Activated naive CD8-positive, alpha-beta T cell treated with anti-CD3 and anti-CD28 coated beads, Interleukin-2, amount 50 U/mL, for 24 hours (primary cell): ENCODE measurements at regions not wholly inside any gene's neighbourhood (a gene's known extent, or its start where the extent isn't known, plus 50 kb on each side); places are given as distances from the start of the nearest gene placed in this dataset.
A peak's percentile ranks its signal among the peaks of the same experiment; 100 is the strongest.
"Not testable (repeated sequence)": the region's sequence is repeated elsewhere in the genome, so short reads cannot be mapped to it uniquely, and the experiment has no call there.

ENCODE experiments used
- ATAC-seq: fragments of 150-1000 bp; cut with Tn5 transposase; one replicate; pipeline ENCODE4 v1.10.0; 2021
- DNase-seq: peaks from one replicate; pipeline ENCODE4 v3.0.0; 2021
- H3K27ac Mint-ChIP-seq: one replicate; pipeline ENCODE4 v1.8.0; 2021; ENCODE audit warnings: mild to moderate bottlenecking, mixed read lengths
- H3K27me3 Mint-ChIP-seq: one replicate; pipeline ENCODE4 v1.8.0; 2021; ENCODE audit warnings: mixed read lengths
- H3K36me3 Mint-ChIP-seq: one replicate; pipeline ENCODE4 v1.8.0; 2021; ENCODE audit warnings: low read depth, mixed read lengths
- H3K4me1 Mint-ChIP-seq: one replicate; pipeline ENCODE4 v1.8.0; 2021; ENCODE audit warnings: mixed read lengths
- H3K4me3 Mint-ChIP-seq: one replicate; pipeline ENCODE4 v1.8.0; 2021; ENCODE audit warnings: mild to moderate bottlenecking, moderate library complexity, mixed read lengths
- H3K9me3 Mint-ChIP-seq: one replicate; pipeline ENCODE4 v1.8.0; 2021; ENCODE audit warnings: mixed read lengths

DNA sequence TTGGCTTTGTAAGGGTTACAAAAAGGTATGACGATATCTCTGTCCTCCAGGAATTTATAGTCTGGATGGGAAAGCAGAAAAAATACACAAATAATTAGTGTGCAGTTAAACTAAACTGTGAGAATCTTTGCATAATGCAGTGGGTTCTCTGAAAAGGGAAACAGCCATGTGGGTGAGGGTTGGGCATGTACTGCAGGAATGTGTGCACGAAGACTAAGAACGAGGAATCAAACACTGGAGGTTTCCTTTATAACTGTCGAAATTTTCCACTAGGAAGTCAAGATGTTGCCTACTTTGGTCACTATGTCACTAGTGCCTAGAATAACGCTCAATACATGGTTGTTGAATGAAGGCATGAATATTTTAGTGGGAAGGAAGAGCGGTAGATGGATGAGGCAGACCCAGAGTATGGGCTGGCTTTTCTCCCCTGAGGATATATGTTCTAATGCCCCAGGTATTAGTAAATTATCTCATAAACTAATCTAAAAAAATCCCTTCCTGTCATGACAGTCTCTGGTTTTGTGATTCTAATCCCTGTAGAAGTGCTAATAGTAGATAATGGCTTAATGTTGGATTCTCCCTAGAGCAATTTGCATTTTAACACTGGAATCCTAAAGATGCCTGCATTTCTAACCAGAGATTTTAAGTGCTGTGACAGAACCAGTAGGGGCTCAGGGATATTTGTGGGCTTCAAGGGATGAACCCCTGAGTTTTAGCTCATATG, 227.3 kb downstream of the NMUR2 start:
- peaks cover 12% of the 10 kb centered on the region for H3K9me3 Mint-ChIP-seq
- peaks cover 4% of the 10 kb centered on the region for H3K27me3 Mint-ChIP-seq
- DNase-seq (no peak), ATAC-seq (no peak)
- no peaks in the 10 kb centered on the region for H3K4me1 Mint-ChIP-seq
- no peak overlapping the region for H3K4me3 Mint-ChIP-seq
- H3K36me3 Mint-ChIP-seq = no peaks in the 10 kb centered on the region
- H3K27ac Mint-ChIP-seq = no peak overlapping the region

GRCh38 chr5:152171888-152172287, 233.2 kb downstream of the NMUR2 start:
- H3K4me1 Mint-ChIP-seq = no peaks in the 10 kb centered on the region
- ATAC-seq (no peak), DNase-seq (no peak)
- no peak overlapping the region for H3K4me3 Mint-ChIP-seq
- H3K36me3 Mint-ChIP-seq = no peaks in the 10 kb centered on the region
- H3K27me3 Mint-ChIP-seq = peaks cover 7% of the 10 kb centered on the region
- H3K27ac Mint-ChIP-seq = no peak overlapping the region
- H3K9me3 Mint-ChIP-seq = peaks cover 5% of the 10 kb centered on the region

- DNase-seq (no peak), ATAC-seq (no peak)
- Mint-ChIP-seq H3K36me3 (no peaks in the 10 kb centered on the region), H3K27ac (no peak overlapping the region), H3K4me3 (no peak overlapping the region), H3K27me3 (peaks cover 3% of the 10 kb centered on the region), H3K9me3 (peaks cover 5% of the 10 kb centered on the region), H3K4me1 (no peaks in the 10 kb centered on the region)
Measured at GRCh38 chr5:152170350-152170749, 234.7 kb downstream of the NMUR2 start.

- no peak for ATAC-seq
- no peaks in the 10 kb centered on the region for H3K36me3 Mint-ChIP-seq
- no peak overlapping the region for H3K4me3 Mint-ChIP-seq
- no peak for DNase-seq
- no peaks in the 10 kb centered on the region for H3K4me1 Mint-ChIP-seq
- no peaks in the 10 kb centered on the region for H3K9me3 Mint-ChIP-seq
- H3K27ac Mint-ChIP-seq = no peak overlapping the region
- no peaks in the 10 kb centered on the region for H3K27me3 Mint-ChIP-seq
Measured at GRCh38 chr5:152164860-152165259, 240.2 kb upstream of the GLRA1 start.

DNA sequence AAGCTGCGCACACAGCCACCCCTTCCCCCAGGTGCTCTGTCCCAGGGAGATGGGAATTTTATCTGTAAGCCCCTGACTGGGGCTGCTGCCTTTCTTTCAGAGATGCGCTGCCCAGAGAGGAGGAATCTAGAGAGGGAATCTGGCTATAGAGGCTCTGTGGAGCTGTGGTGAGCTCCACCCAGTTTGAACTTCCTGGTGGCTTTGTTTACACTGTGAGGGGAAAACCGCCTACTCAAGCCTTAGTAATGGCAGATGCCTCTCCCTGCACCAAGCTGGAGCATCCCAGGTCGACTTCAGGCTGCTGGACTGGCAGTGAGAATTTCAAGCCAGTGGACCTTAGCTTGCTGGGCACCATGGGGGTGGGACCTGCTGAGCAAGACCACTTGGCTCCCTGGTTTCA, 235.2 kb upstream of the GLRA1 start:
- not testable (repeated sequence) for H3K27ac Mint-ChIP-seq

DNA sequence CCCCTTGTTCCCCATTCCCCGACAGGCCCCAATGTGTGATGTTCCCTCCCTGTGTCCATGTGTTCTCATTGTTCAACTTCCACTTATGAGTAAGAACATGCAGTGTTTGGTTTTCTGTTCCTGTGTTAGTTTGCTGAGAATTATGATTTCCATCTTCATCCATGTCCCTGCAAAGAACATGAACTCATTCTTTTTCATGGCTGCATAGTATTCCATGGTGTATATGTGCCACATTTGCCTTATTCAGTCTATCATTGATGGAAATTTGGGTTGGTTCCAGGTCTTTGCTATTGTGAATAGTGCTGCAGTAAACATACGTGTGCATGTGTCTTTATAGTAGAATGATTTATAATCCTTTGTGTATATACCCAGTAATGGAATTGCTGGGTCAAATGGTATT, 229.8 kb upstream of the GLRA1 start:
- not testable (repeated sequence) for H3K4me1 Mint-ChIP-seq, H3K9me3 Mint-ChIP-seq, H3K27ac Mint-ChIP-seq, H3K4me3 Mint-ChIP-seq, H3K27me3 Mint-ChIP-seq, DNase-seq, H3K36me3 Mint-ChIP-seq, ATAC-seq

More for the DNA sequence above, 235.2 kb upstream of the GLRA1 start:
- ATAC-seq, H3K27me3 Mint-ChIP-seq, H3K4me3 Mint-ChIP-seq, H3K4me1 Mint-ChIP-seq, H3K36me3 Mint-ChIP-seq, DNase-seq, H3K9me3 Mint-ChIP-seq: not testable (repeated sequence)

GRCh38 chr5:152151940-152152339, 227.3 kb upstream of the GLRA1 start:
- peak; percentile 61 for ATAC-seq
- Mint-ChIP-seq H3K36me3 (no peaks in the 10 kb centered on the region), H3K4me1 (no peaks in the 10 kb centered on the region), H3K27me3 (no peaks in the 10 kb centered on the region), H3K4me3 (no peak overlapping the region), H3K9me3 (peaks cover 6% of the 10 kb centered on the region), H3K27ac (no peak overlapping the region)
- DNase-seq = no peak

GRCh38 chr5:152151113-152151512, 226.5 kb upstream of the GLRA1 start:
- Mint-ChIP-seq H3K4me1 (no peaks in the 10 kb centered on the region), H3K27me3 (no peaks in the 10 kb centered on the region), H3K4me3 (no peak overlapping the region), H3K27ac (no peak overlapping the region), H3K9me3 (peaks cover 6% of the 10 kb centered on the region), H3K36me3 (no peaks in the 10 kb centered on the region)
- no peak for DNase-seq
- no peak for ATAC-seq

- no peaks in the 10 kb centered on the region for H3K9me3 Mint-ChIP-seq
- H3K4me1 Mint-ChIP-seq = no peaks in the 10 kb centered on the region
- H3K27ac Mint-ChIP-seq = no peak overlapping the region
- no peaks in the 10 kb centered on the region for H3K36me3 Mint-ChIP-seq
- H3K27me3 Mint-ChIP-seq = no peaks in the 10 kb centered on the region
- DNase-seq (no peak), ATAC-seq (no peak)
- no peak overlapping the region for H3K4me3 Mint-ChIP-seq
Measured at GRCh38 chr5:152147286-152147685, 222.6 kb upstream of the GLRA1 start.

GRCh38 chr5:152146566-152146965, 221.9 kb upstream of the GLRA1 start:
- H3K36me3 Mint-ChIP-seq = no peaks in the 10 kb centered on the region
- no peak for ATAC-seq
- no peak overlapping the region for H3K27ac Mint-ChIP-seq

DNA sequence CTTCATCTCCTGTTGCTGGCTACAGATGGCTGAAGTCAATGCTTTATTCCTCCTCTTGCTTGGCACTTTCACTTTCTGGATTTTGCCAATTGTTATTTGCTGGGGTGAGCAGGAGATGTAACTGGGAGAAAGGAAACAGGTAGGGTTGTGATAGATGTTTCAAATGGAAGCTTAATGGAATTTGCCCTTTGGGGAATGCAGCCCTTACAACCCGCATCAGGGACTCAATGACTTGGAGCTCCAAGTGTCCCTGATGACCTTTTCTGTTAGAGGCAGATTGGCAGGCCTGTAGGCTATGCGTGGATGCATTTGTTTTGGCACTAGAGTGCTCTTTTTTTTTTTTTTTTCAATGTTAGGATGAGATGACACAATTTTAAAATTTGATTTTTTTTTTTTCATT, 219.9 kb upstream of the GLRA1 start:
- no peaks in the 10 kb centered on the region for H3K36me3 Mint-ChIP-seq
- DNase-seq (no peak), ATAC-seq (no peak)
- H3K27me3 Mint-ChIP-seq = no peaks in the 10 kb centered on the region
- no peak overlapping the region for H3K27ac Mint-ChIP-seq
- no peaks in the 10 kb centered on the region for H3K4me1 Mint-ChIP-seq
- no peaks in the 10 kb centered on the region for H3K9me3 Mint-ChIP-seq
- H3K4me3 Mint-ChIP-seq = no peak overlapping the region

More at GRCh38 chr5:152146566-152146965, 221.9 kb upstream of the GLRA1 start:
- no peaks in the 10 kb centered on the region for H3K4me1 Mint-ChIP-seq
- no peaks in the 10 kb centered on the region for H3K27me3 Mint-ChIP-seq
- no peak for DNase-seq
- H3K9me3 Mint-ChIP-seq = no peaks in the 10 kb centered on the region
- H3K4me3 Mint-ChIP-seq = no peak overlapping the region

GRCh38 chr5:152144030-152144429, 219.4 kb upstream of the GLRA1 start:
- Mint-ChIP-seq H3K9me3 (no peaks in the 10 kb centered on the region), H3K27me3 (no peaks in the 10 kb centered on the region), H3K4me1 (no peaks in the 10 kb centered on the region), H3K36me3 (no peaks in the 10 kb centered on the region), H3K4me3 (no peak overlapping the region), H3K27ac (no peak overlapping the region)
- DNase-seq (no peak), ATAC-seq (no peak)

GRCh38 chr5:152142840-152143469, 218.3 kb upstream of the GLRA1 start:
- ATAC-seq = peak; percentile 63
- Mint-ChIP-seq H3K9me3 (no peaks in the 10 kb centered on the region), H3K36me3 (no peaks in the 10 kb centered on the region), H3K27ac (no peak overlapping the region), H3K27me3 (peaks cover 4% of the 10 kb centered on the region), H3K4me3 (no peak overlapping the region), H3K4me1 (no peaks in the 10 kb centered on the region)
- peak; percentile 61 for DNase-seq

DNA sequence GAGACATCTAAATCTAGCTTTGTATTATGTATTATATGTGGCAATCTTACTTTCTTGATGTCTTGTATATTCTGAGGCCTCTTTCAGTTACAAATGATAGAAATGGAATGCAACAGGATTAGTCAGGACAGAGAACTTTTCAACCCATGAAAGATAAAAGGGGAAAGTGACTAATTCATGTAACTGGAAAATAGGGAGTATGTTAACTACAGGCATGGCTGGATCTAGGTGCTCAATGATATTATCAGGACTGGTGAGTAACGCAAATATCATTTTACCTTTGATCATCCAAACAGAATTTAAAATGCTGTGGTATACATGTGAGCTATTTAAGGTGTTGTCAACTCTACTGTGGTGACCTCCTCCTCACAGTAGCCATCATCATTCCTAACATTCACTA, 215.7 kb upstream of the GLRA1 start:
- Mint-ChIP-seq H3K4me3 (no peak overlapping the region), H3K27ac (no peak overlapping the region), H3K4me1 (no peaks in the 10 kb centered on the region), H3K36me3 (no peaks in the 10 kb centered on the region), H3K27me3 (peaks cover 5% of the 10 kb centered on the region), H3K9me3 (no peaks in the 10 kb centered on the region)
- no peak for DNase-seq
- ATAC-seq = no peak

DNA sequence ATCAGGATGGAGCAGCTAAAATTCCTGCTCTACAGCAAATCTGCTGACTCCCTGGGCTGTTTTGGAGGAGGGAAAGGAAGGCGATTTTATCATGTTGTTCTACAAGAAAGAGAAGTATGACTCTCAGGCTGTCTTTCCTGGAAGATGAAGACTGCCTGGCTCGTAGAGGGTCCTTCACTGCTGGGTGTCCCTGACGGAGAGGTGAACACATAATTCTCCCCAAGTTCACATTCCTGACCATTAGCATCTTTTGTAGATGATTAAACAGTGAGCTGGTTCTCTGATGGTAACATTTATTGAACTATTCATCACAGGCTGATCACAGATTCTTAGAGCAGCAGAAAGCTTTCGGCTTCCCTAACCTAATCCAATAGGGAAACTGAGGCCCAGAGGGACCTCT, 212.4 kb upstream of the GLRA1 start:
- Mint-ChIP-seq H3K4me1 (no peaks in the 10 kb centered on the region), H3K27me3 (peaks cover 7% of the 10 kb centered on the region), H3K4me3 (no peak overlapping the region), H3K27ac (no peak overlapping the region), H3K36me3 (no peaks in the 10 kb centered on the region), H3K9me3 (no peaks in the 10 kb centered on the region)
- ATAC-seq (no peak), DNase-seq (no peak)
